Nephron progenitor cell (in vitro differentiated cells): ENCODE measurements at regions not wholly inside any gene's neighbourhood (a gene's known extent, or its start where the extent isn't known, plus 50 kb on each side); places are given as distances from the start of the nearest gene placed in this dataset.

ENCODE experiments used
- DNase-seq: peaks from one replicate; pipeline ENCODE4 v3.0.0; 2021
- H3K27ac Mint-ChIP-seq: 2 replicates; pipeline ENCODE4 v1.8.0; 2021; ENCODE audit warnings: mild to moderate bottlenecking, moderate library complexity, mixed read lengths
- H3K27me3 Mint-ChIP-seq: 2 replicates; pipeline ENCODE4 v1.8.0; 2021; ENCODE audit warnings: mild to moderate bottlenecking, low read depth, mixed read lengths; ENCODE audit not compliant: poor library complexity
- H3K36me3 Mint-ChIP-seq: 2 replicates; pipeline ENCODE4 v1.8.0; 2021; ENCODE audit warnings: low read depth, mixed read lengths
- H3K4me1 Mint-ChIP-seq: 2 replicates; pipeline ENCODE4 v1.8.0; 2021; ENCODE audit warnings: mixed read lengths
- H3K4me3 Mint-ChIP-seq: 2 replicates; pipeline ENCODE4 v1.8.0; 2021; ENCODE audit warnings: mild to moderate bottlenecking, moderate library complexity, mixed read lengths
- H3K9me3 Mint-ChIP-seq: 2 replicates; pipeline ENCODE4 v1.8.0; 2021; ENCODE audit warnings: mild to moderate bottlenecking, moderate library complexity, mixed read lengths
- TF ChIP-seq, protein P1 (sequence below): fragments of 200-600 bp; sonication (generic); IDR thresholded peaks from 2 replicates; pipeline ENCODE4 v1.5.0; 2021; ENCODE audit warnings: antibody characterized with exemption

DNA sequence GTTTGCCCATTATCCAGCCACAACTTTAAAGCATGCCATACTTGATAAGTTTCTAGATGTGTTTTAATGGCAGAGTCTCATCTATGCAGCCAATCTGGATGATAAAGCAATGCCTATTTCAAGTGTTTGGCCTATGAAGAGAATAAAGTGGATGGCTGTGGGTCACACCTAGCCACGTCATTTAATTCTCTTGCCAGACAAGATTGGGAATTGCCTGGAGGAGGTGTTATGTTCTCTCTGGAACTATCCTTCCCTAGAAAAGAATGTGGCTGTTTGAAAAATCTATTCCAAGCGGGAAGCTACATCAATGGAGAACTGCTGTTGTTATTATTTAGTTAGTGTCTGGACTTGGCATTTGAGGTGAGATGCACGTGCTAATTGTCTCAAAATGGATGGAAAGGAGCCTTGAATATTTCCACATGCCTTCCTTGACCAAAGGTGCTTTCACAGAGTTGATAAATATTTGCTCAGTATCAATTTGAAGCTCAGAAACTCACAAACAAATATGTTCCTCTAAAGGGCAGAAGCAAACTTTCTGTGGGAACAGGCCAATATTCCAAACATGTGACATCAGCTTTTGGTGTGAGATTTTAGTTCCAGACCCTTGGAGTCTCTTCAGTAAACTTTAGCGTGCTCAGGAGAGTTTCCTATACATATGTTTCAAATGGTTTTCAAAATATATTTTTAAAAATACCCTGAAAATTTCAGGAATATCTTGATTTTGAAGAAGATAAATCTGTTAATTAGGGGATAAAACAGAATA is 510.6 kb upstream of the SGO1 start:
- Mint-ChIP-seq H3K36me3 (no peaks in the 10 kb centered on the region), H3K9me3 (no peaks in the 10 kb centered on the region), H3K4me3 (no peak overlapping the region), H3K4me1 (no peaks in the 10 kb centered on the region), H3K27me3 (no peaks in the 10 kb centered on the region), H3K27ac (no peak overlapping the region)
- TF ChIP-seq, protein P1, sequence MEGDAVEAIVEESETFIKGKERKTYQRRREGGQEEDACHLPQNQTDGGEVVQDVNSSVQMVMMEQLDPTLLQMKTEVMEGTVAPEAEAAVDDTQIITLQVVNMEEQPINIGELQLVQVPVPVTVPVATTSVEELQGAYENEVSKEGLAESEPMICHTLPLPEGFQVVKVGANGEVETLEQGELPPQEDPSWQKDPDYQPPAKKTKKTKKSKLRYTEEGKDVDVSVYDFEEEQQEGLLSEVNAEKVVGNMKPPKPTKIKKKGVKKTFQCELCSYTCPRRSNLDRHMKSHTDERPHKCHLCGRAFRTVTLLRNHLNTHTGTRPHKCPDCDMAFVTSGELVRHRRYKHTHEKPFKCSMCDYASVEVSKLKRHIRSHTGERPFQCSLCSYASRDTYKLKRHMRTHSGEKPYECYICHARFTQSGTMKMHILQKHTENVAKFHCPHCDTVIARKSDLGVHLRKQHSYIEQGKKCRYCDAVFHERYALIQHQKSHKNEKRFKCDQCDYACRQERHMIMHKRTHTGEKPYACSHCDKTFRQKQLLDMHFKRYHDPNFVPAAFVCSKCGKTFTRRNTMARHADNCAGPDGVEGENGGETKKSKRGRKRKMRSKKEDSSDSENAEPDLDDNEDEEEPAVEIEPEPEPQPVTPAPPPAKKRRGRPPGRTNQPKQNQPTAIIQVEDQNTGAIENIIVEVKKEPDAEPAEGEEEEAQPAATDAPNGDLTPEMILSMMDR = no peak
- DNase-seq = no peak

DNA sequence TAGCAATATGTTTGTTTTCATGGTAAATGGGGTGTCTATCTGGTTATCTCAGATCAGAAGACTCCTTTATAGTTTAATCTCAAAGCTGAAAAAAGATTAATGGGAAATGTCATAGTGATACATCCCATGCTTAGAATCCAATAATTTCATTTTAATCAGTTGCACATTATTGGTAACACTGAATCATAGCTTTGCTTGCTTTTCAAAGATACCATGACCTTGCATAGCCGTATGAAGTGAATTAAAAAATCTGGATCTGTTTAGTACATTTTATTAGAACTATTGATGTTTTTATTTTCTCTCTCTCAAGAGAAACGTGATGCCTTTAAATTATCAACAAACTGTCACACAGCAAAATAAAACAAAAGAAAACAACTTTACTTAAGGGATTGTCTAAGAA is 506.7 kb upstream of the SGO1 start:
- TF ChIP-seq, protein P1 = no peak
- Mint-ChIP-seq H3K9me3 (peaks cover 13% of the 10 kb centered on the region), H3K27ac (no peak overlapping the region), H3K36me3 (peaks cover 3% of the 10 kb centered on the region), H3K27me3 (no peaks in the 10 kb centered on the region), H3K4me1 (no peaks in the 10 kb centered on the region), H3K4me3 (no peak overlapping the region)
- DNase-seq = no peak

DNA sequence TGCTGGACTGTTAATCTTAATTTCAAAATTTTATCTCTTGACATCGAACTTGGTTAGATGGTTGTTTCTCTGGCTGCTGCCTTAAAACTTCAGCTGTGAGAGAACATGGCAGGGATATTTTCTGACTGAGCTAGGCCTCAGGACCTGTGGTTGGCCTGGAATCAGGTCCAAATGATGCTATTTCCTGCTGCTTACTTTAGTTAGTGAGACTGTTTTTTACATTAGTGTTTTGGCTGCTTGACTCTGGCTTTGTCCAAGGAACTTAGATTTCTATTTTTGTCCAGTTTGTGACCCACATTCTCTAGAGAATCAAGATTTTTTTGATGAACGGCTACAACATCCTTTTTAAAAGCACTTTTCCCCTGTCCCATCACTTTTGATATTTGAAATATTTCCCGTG is 497.9 kb upstream of the SGO1 start:
- no peak overlapping the region for H3K4me3 Mint-ChIP-seq
- H3K27me3 Mint-ChIP-seq = peaks cover 2% of the 10 kb centered on the region
- TF ChIP-seq, protein P1 = no peak
- peaks cover 3% of the 10 kb centered on the region for H3K36me3 Mint-ChIP-seq
- peaks cover 13% of the 10 kb centered on the region for H3K9me3 Mint-ChIP-seq
- peaks cover 5% of the 10 kb centered on the region for H3K4me1 Mint-ChIP-seq
- DNase-seq = no peak
- no peak overlapping the region for H3K27ac Mint-ChIP-seq

DNA sequence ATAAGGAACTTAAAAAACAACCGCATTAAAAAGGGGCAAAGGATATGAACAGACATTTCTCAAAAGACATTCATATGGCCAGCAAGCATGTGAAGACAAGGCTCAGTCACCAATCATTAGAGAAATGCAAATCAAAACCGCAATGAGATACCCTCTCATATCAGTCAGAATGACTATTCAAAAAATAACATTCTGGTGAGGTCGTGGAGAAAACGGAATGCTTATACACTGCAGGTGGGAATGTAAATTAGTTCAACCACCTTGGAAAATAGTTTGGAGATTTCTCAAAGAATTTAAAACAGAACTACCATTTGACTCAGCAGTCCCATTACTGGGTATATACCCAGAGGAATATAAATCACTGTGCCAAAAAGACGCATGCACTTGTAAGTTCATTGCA is 496.6 kb upstream of the SGO1 start:
- no peak for DNase-seq
- Mint-ChIP-seq H3K4me1 (peaks cover 5% of the 10 kb centered on the region), H3K27me3 (peaks cover 2% of the 10 kb centered on the region), H3K4me3 (no peak overlapping the region), H3K27ac (no peak overlapping the region), H3K9me3 (peaks cover 4% of the 10 kb centered on the region), H3K36me3 (no peaks in the 10 kb centered on the region)
- TF ChIP-seq, protein P1 = no peak

DNA sequence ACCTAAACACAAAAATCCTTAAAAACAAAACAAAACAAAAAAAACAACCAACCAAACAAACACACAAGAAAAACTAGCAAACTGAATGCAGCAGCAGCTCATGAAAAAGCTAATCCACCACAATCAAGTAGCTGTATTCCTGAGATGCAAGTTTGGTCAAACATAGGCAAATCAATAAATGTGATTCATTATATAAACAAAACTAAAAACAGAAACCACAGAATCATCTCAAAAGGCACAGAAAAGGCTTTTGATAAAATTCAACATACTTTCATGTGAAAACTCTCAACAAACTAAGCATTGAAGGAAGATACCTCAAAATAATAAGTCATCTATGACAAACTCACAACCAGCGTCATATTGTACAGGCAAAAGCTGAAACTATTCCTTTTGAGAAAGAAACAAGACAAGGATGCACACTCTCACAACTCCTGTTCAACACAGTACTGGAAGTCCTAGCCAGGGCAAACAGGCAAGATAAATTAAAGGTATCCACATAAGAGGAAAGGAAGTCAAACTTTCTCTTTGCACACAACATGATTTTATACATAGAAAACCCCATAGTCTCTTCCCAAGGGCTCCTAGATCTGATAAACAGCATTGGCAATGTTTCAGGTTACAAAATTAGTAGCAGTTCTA is 495.1 kb upstream of the SGO1 start:
- H3K4me1 Mint-ChIP-seq = peaks cover 5% of the 10 kb centered on the region
- no peak for DNase-seq
- no peaks in the 10 kb centered on the region for H3K36me3 Mint-ChIP-seq
- H3K27me3 Mint-ChIP-seq = peaks cover 2% of the 10 kb centered on the region
- TF ChIP-seq, protein P1 = no peak
- H3K9me3 Mint-ChIP-seq = no peaks in the 10 kb centered on the region
- no peak overlapping the region for H3K4me3 Mint-ChIP-seq
- H3K27ac Mint-ChIP-seq = no peak overlapping the region

DNA sequence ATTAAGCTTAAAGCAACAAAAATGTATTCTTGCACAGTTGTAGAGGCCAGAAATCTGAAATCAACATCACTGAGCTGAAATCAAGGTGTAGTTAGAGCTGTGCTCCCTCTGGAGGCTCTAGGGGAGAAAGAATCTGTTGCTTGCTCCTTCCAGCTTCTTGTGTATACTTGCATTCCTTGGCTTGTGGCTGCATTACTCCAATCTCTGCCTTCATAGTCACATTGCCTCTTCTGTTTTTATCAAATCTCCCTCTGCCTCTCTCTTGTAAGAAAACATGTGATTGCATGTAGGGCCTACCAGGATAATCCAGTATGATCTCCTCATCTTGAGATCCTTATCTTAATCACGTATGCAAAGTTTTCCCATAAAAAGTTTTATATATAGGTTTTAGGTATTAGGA is 487.9 kb upstream of the SGO1 start:
- Mint-ChIP-seq H3K36me3 (no peaks in the 10 kb centered on the region), H3K4me3 (no peak overlapping the region), H3K27me3 (no peaks in the 10 kb centered on the region), H3K9me3 (peaks cover 6% of the 10 kb centered on the region), H3K4me1 (no peaks in the 10 kb centered on the region), H3K27ac (no peak overlapping the region)
- no peak for DNase-seq
- TF ChIP-seq, protein P1 = no peak
